ENCODE measurements at regions not wholly inside any gene's neighbourhood (a gene's known extent, or its start where the extent isn't known, plus 50 kb on each side); places are given as distances from the start of the nearest gene placed in this dataset.

GRCh38 chr7:20513897-20514296 is 101.6 kb upstream of the ABCB5 start:
- intact Hi-C loops (cut with micrococcal nuclease) = no loop called here
- no peak overlapping the region for H3K9ac ChIP-seq (ENCODE audit: low read length)
- H4K20me1 ChIP-seq (ENCODE audit: control insufficient read depth, insufficient read depth, low read length, poor library complexity, severe bottlenecking) = no peaks in the 10 kb centered on the region

GRCh38 chr7:20514364-20514763 is 101.1 kb upstream of the ABCB5 start:
- H3K4me1 ChIP-seq (ENCODE audit: control insufficient read depth in 2 of 2, insufficient read depth in 2 of 2, low read length in 2 of 2) = no peaks in the 10 kb centered on the region
- ATAC-seq (ENCODE audit: low read depth) = no peak
- no peaks in the 10 kb centered on the region for H3K27me3 ChIP-seq (replicated peaks in 1 of 4; ENCODE audit: control extremely low read depth in 1 of 4, control insufficient read depth in 3 of 4, insufficient read depth in 4 of 4, low read length in 3 of 4)
- no peaks in the 10 kb centered on the region for H3K36me3 ChIP-seq (replicated peaks in 1 of 2; ENCODE audit: control extremely low read depth in 1 of 2, control insufficient read depth in 1 of 2, extremely low read depth in 1 of 2, insufficient read depth in 2 of 2, low read length in 1 of 2)
- H2AFZ ChIP-seq (ENCODE audit: insufficient read depth, low read depth, low read length, poor library complexity, severe bottlenecking) = no peak overlapping the region
- H3K79me2 ChIP-seq (ENCODE audit: control insufficient read depth, insufficient read depth, low read length) = no peaks in the 10 kb centered on the region
- no peaks in the 10 kb centered on the region for H3K27me3 Mint-ChIP-seq
- no peak overlapping the region for H3K27ac Mint-ChIP-seq
- no peak overlapping the region for H3K27ac ChIP-seq (ENCODE audit: low read length in 2 of 2)
- no peaks in the 10 kb centered on the region for H3K9me3 Mint-ChIP-seq (ENCODE audit: insufficient read depth)
- no peak overlapping the region for H3K9ac ChIP-seq (ENCODE audit: low read length)
- no peak overlapping the region for H3K4me2 ChIP-seq (replicated peaks; ENCODE audit: low read depth, low read length, poor library complexity, severe bottlenecking)
- no CpG with 5 or more reads among the region's 2 CpGs for WGBS (ENCODE audit: insufficient coverage)
- H4K20me1 ChIP-seq (ENCODE audit: control insufficient read depth, insufficient read depth, low read length, poor library complexity, severe bottlenecking) = no peaks in the 10 kb centered on the region
- H3K4me3 ChIP-seq (ENCODE audit: control extremely low read depth in 1 of 5, extremely low read depth in 1 of 5, insufficient read depth in 1 of 5, low read depth in 2 of 5, low read length in 4 of 5) = no peak overlapping the region
- no peaks in the 10 kb centered on the region for H3K4me1 Mint-ChIP-seq
- DNase-seq = no peak
- no peaks in the 10 kb centered on the region for H3K9me3 ChIP-seq (ENCODE audit: control extremely low read depth in 1 of 3, control insufficient read depth in 2 of 3, insufficient read depth in 1 of 3, low read length in 2 of 3)
- ChIA-PET CTCF (no interaction called here), POLR2A (no interaction called here)
- no peak overlapping the region for H3K4me3 Mint-ChIP-seq
- TF ChIP-seq CTCF (IDR thresholded peaks at IDR 0.05) (no peak), EZH2 (IDR thresholded peaks at IDR 0.05; ENCODE audit: borderline replicate concordance, insufficient read depth, low read depth, low read length, poor library complexity, severe bottlenecking) (no peak)
- intact Hi-C loops (cut with micrococcal nuclease) = no loop called here

More at GRCh38 chr7:20513897-20514296, 101.6 kb upstream of the ABCB5 start:
- Histone ChIP-seq H3K36me3 (replicated peaks in 1 of 2; ENCODE audit: control extremely low read depth in 1 of 2, control insufficient read depth in 1 of 2, extremely low read depth in 1 of 2, insufficient read depth in 2 of 2, low read length in 1 of 2) (no peaks in the 10 kb centered on the region), H3K4me1 (ENCODE audit: control insufficient read depth in 2 of 2, insufficient read depth in 2 of 2, low read length in 2 of 2) (no peaks in the 10 kb centered on the region), H3K27ac (ENCODE audit: low read length in 2 of 2) (no peak overlapping the region), H3K79me2 (ENCODE audit: control insufficient read depth, insufficient read depth, low read length) (no peaks in the 10 kb centered on the region), H3K4me2 (replicated peaks; ENCODE audit: low read depth, low read length, poor library complexity, severe bottlenecking) (no peak overlapping the region), H3K4me3 (ENCODE audit: control extremely low read depth in 1 of 5, extremely low read depth in 1 of 5, insufficient read depth in 1 of 5, low read depth in 2 of 5, low read length in 4 of 5) (no peak overlapping the region), H3K9me3 (ENCODE audit: control extremely low read depth in 1 of 3, control insufficient read depth in 2 of 3, insufficient read depth in 1 of 3, low read length in 2 of 3) (no peaks in the 10 kb centered on the region), H2AFZ (ENCODE audit: insufficient read depth, low read depth, low read length, poor library complexity, severe bottlenecking) (no peak overlapping the region), H3K27me3 (replicated peaks in 1 of 4; ENCODE audit: control extremely low read depth in 1 of 4, control insufficient read depth in 3 of 4, insufficient read depth in 4 of 4, low read length in 3 of 4) (no peaks in the 10 kb centered on the region)
- Mint-ChIP-seq H3K4me3 (no peak overlapping the region), H3K4me1 (no peaks in the 10 kb centered on the region), H3K27me3 (no peaks in the 10 kb centered on the region), H3K27ac (no peak overlapping the region), H3K9me3 (ENCODE audit: insufficient read depth) (no peaks in the 10 kb centered on the region)
- no peak for ATAC-seq (ENCODE audit: low read depth)
- CTCF ChIA-PET = no interaction called here
- no peak for DNase-seq
- TF ChIP-seq EZH2 (IDR thresholded peaks at IDR 0.05; ENCODE audit: borderline replicate concordance, insufficient read depth, low read depth, low read length, poor library complexity, severe bottlenecking) = no peak
- no peak for TF ChIP-seq CTCF (IDR thresholded peaks at IDR 0.05)
- POLR2A ChIA-PET = no interaction called here
